ENCODE measurements at regions not wholly inside any gene's neighbourhood (a gene's known extent, or its start where the extent isn't known, plus 50 kb on each side); places are given as distances from the start of the nearest gene placed in this dataset.

DNA sequence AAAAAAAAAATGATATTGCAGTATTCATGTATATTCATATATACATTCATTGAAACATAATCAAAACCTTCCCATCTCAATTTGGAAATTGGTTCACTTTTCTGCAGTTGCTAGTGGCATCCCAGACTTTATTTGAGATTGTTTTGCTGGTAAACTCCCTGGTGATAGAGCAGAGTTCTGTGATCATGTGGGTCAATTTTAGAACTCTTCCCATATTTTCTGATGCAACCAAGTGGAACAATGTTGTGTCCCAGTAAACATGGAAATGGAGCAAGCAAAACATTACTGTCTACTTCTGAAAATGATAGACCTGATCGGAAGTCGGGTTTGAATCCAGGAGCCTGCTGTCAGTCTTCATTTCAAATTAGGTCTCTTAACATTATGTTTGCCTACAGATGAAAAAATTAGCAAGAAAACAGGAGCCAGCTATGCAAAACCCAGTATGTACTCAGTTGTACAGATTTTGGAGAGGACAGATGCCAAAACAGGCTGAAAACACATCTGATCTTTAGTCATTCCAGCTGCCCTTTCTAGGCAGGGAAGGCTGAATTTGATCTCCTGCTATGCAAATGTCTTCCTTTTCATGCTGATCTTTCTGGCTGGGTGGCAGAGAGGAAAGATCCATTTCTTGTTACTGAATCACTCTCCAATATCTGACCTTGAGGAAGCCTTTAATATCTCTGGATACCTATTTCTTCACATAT lies 786.6 kb upstream of the SOX9 start:
- no peak for DNase-seq (ENCODE audit: insufficient read length, low spot score)
- TF ChIP-seq POU2F2 (IDR thresholded peaks at IDR 0.05; ENCODE audit: low read depth, low read length) (no peak), POLR2A (IDR thresholded peaks at IDR 0.05; ENCODE audit: low read depth, low read length) (no peak), TAF1 (IDR thresholded peaks at IDR 0.05; ENCODE audit: low read depth, low read length) (no peak), POLR2AphosphoS5 (IDR thresholded peaks at IDR 0.05; ENCODE audit: low read depth, low read length) (no peak), PAX5 (IDR thresholded peaks at IDR 0.05; ENCODE audit: insufficient read depth, low read length, severe bottlenecking) (no peak), SPI1 (IDR thresholded peaks at IDR 0.05; ENCODE audit: low read depth, low read length) (no peak)
- FAIRE-seq, result no peak

- FAIRE-seq (no peak), DNase-seq (ENCODE audit: insufficient read length, low spot score) (no peak)
- no peak for TF ChIP-seq POLR2A (IDR thresholded peaks at IDR 0.05; ENCODE audit: low read depth, low read length)
- TF ChIP-seq POU2F2 (IDR thresholded peaks at IDR 0.05; ENCODE audit: low read depth, low read length), result no peak
- no peak for TF ChIP-seq POLR2AphosphoS5 (IDR thresholded peaks at IDR 0.05; ENCODE audit: low read depth, low read length)
- TF ChIP-seq PAX5 (IDR thresholded peaks at IDR 0.05; ENCODE audit: insufficient read depth, low read length, severe bottlenecking), result no peak
- TF ChIP-seq SPI1 (IDR thresholded peaks at IDR 0.05; ENCODE audit: low read depth, low read length), result no peak
- no peak for TF ChIP-seq TAF1 (IDR thresholded peaks at IDR 0.05; ENCODE audit: low read depth, low read length)
Observed at GRCh38 chr17:71335212-71335611, 785.6 kb upstream of the SOX9 start.

DNA sequence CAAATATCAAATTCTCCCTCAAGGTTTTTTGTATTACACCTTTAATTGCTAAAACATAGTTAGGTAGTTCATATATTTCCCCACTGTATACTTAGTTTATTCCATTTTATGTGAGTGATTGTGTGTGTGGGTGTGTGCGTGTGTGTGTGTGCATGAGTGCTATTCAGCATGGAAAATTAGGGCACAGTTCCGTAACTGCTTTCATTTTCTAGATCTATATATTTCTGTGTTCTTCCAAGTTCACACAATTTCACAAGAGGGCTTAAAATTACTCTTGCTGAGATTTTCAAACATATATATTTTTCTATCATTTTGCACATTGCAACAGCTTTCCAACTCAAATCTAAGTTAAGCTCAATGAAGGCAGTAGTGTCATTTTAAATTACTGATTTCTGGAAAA lies 782.9 kb upstream of the SOX9 start:
- FAIRE-seq, result no peak
- DNase-seq (ENCODE audit: insufficient read length, low spot score), result no peak
- no peak for TF ChIP-seq PAX5 (IDR thresholded peaks at IDR 0.05; ENCODE audit: insufficient read depth, low read length, severe bottlenecking)
- no peak for TF ChIP-seq POLR2A (IDR thresholded peaks at IDR 0.05; ENCODE audit: low read depth, low read length)
- TF ChIP-seq POLR2AphosphoS5 (IDR thresholded peaks at IDR 0.05; ENCODE audit: low read depth, low read length), result no peak
- TF ChIP-seq TAF1 (IDR thresholded peaks at IDR 0.05; ENCODE audit: low read depth, low read length), result no peak
- no peak for TF ChIP-seq POU2F2 (IDR thresholded peaks at IDR 0.05; ENCODE audit: low read depth, low read length)
- no peak for TF ChIP-seq SPI1 (IDR thresholded peaks at IDR 0.05; ENCODE audit: low read depth, low read length)

GRCh38 chr17:71338396-71338795 lies 782.4 kb upstream of the SOX9 start:
- no peak for FAIRE-seq
- no peak for TF ChIP-seq PAX5 (IDR thresholded peaks at IDR 0.05; ENCODE audit: insufficient read depth, low read length, severe bottlenecking)
- TF ChIP-seq TAF1 (IDR thresholded peaks at IDR 0.05; ENCODE audit: low read depth, low read length), result no peak
- no peak for DNase-seq (ENCODE audit: insufficient read length, low spot score)

DNA sequence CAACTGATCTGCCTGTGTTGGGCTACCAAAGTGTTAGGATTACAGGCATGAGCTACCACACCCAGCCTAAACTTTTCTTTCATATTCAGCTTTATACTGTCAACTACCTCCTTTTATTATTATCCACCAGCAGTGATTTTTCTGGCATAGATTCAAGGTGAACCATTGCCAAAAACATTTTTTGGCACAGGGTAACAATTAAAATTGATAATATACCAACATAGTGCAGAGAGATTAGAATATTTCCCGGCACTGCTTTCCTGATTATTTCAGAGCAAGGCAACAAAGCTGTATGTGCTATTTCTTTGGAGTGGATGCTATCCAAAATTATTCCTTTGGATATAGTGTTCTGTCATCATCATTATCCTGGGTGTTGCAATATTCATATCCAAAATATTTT lies 781.6 kb upstream of the SOX9 start:
- DNase-seq (ENCODE audit: insufficient read length, low spot score) (no peak), FAIRE-seq (no peak)
- no peak for TF ChIP-seq POU2F2 (IDR thresholded peaks at IDR 0.05; ENCODE audit: low read depth, low read length)

DNA sequence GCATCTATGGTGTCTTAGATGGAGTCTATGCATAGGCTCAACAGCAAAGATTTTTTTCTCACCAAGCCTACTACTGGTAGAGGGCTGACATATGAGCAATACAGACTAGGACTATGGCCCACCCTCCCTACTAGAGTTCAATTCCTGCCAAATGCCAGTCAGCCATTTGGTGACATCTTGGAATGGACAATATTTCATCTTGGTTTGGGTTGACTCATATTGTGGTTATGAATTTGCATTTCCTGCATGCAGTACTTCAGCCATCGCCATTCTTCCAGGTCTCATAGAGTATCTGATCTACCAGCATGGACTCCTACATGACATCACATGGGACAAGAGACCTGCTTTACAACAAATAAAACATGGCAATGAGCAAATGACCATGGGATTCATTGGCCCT lies 778.1 kb upstream of the SOX9 start:
- no peak for TF ChIP-seq PAX5 (IDR thresholded peaks at IDR 0.05; ENCODE audit: insufficient read depth, low read length, severe bottlenecking)
- TF ChIP-seq POLR2A (IDR thresholded peaks at IDR 0.05; ENCODE audit: low read depth, low read length), result no peak
- no peak for TF ChIP-seq POU2F2 (IDR thresholded peaks at IDR 0.05; ENCODE audit: low read depth, low read length)
- TF ChIP-seq POLR2AphosphoS5 (IDR thresholded peaks at IDR 0.05; ENCODE audit: low read depth, low read length), result no peak
- TF ChIP-seq SPI1 (IDR thresholded peaks at IDR 0.05; ENCODE audit: low read depth, low read length), result no peak
- no peak for TF ChIP-seq TAF1 (IDR thresholded peaks at IDR 0.05; ENCODE audit: low read depth, low read length)
- FAIRE-seq (no peak), DNase-seq (ENCODE audit: insufficient read length, low spot score) (no peak)

- no peak for FAIRE-seq
- no peak for DNase-seq (ENCODE audit: insufficient read length, low spot score)
- no peak for TF ChIP-seq POLR2AphosphoS5 (IDR thresholded peaks at IDR 0.05; ENCODE audit: low read depth, low read length)
- TF ChIP-seq POLR2A (IDR thresholded peaks at IDR 0.05; ENCODE audit: low read depth, low read length), result no peak
- TF ChIP-seq SPI1 (IDR thresholded peaks at IDR 0.05; ENCODE audit: low read depth, low read length), result no peak
Observed at GRCh38 chr17:71349908-71350600, 770.8 kb upstream of the SOX9 start.

- DNase-seq (ENCODE audit: insufficient read length, low spot score) (no peak), FAIRE-seq (no peak)
- TF ChIP-seq SPI1 (IDR thresholded peaks at IDR 0.05; ENCODE audit: low read depth, low read length), result no peak
Observed at GRCh38 chr17:71360301-71360700, 760.5 kb upstream of the SOX9 start.

DNA sequence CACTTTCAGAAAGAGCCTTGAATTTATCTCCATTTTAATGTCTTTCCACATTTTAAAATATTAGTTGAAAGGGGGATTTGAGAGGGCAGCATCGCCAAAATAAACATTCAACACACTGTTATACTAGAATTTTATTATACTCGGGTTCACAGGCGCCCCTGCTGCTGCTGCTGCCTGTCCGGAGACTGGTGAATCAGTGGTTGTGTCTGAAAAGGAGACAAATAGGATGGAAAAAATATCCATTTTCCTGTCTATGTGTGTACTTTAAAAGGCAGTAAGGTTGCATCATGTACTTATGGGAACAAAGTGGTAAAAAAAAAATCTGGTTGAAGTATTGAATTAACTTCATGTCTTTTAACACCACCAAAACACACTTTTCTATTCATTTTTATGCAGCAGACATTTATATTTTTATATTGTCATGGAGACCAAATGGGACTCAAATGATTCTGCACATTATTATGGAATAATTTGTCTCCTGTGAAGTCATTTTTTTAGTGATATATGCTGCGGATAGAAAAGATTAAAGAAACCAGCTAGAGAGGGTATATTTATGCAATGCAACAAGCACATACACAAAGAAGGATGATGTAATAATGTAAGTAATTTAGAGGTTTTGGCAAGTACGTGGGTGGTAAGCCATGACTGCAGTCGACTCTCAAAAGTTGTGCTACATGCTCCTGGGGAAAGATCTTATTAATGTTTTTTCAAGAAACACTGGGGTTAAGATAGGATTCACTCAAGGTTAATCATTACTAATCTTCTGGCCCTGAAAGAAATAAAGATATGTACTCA lies 759.0 kb upstream of the SOX9 start:
- DNase-seq (ENCODE audit: insufficient read length, low spot score), result no peak
- TF ChIP-seq SPI1 (IDR thresholded peaks at IDR 0.05; ENCODE audit: low read depth, low read length) (no peak), POLR2AphosphoS5 (IDR thresholded peaks at IDR 0.05; ENCODE audit: low read depth, low read length) (no peak)
- no peak for FAIRE-seq

GRCh38 chr17:71363661-71364060 lies 757.2 kb upstream of the SOX9 start:
- FAIRE-seq, result no peak
- TF ChIP-seq SPI1 (IDR thresholded peaks at IDR 0.05; ENCODE audit: low read depth, low read length) (no peak), POLR2AphosphoS5 (IDR thresholded peaks at IDR 0.05; ENCODE audit: low read depth, low read length) (no peak), TAF1 (IDR thresholded peaks at IDR 0.05; ENCODE audit: low read depth, low read length) (no peak), POU2F2 (IDR thresholded peaks at IDR 0.05; ENCODE audit: low read depth, low read length) (no peak), POLR2A (IDR thresholded peaks at IDR 0.05; ENCODE audit: low read depth, low read length) (no peak), PAX5 (IDR thresholded peaks at IDR 0.05; ENCODE audit: insufficient read depth, low read length, severe bottlenecking) (no peak)
- DNase-seq (ENCODE audit: insufficient read length, low spot score), result no peak
